Gastroesophageal sphincter (tissue), 4 donors: ENCODE measurements at regions not wholly inside any gene's neighbourhood (a gene's known extent, or its start where the extent isn't known, plus 50 kb on each side); places are given as distances from the start of the nearest gene placed in this dataset.

Experiments used
- ATAC-seq: fragments of 150-250 bp; one replicate; pipeline ENCODE4 v1.9.1; 2016; ENCODE audit warnings: mild to moderate bottlenecking, moderate library complexity
- H3K27ac ChIP-seq, 4 donors: fragments of 200-600 bp; sonication (generic) in 3 of 4; 1 replicate in 3 of 4; 2 replicates in 1 of 4; pipeline ENCODE4 v1.5.1; 2016 to 2019
- H3K27me3 ChIP-seq: fragments of 200-600 bp; sonication (generic); one replicate; pipeline ENCODE4 v1.5.1; 2019
- H3K36me3 ChIP-seq, 2 donors: fragments of 200-600 bp; sonication (generic); one replicate each; pipeline ENCODE4 v1.5.1; 2019; ENCODE audit warnings: control low read depth in 1 of 2
- H3K4me1 ChIP-seq, 3 donors: fragments of 200-600 bp; sonication (generic); 1 replicate in 2 of 3; 2 replicates in 1 of 3; pipeline ENCODE4 v1.5.1; 2016 to 2019; ENCODE audit warnings: control low read depth in 2 of 3
- H3K4me3 ChIP-seq, 2 donors: fragments of 200-600 bp; sonication (generic); one replicate each; pipeline ENCODE4 v1.5.1; 2019; ENCODE audit warnings: mild to moderate bottlenecking in 1 of 2, moderate library complexity in 1 of 2
- H3K9me3 ChIP-seq, 3 donors: fragments of 200-600 bp; sonication (generic); one replicate each; pipeline ENCODE4 v1.5.1; 2017 to 2019; ENCODE audit warnings: control low read depth in 2 of 3
- EP300 ChIP-seq: sonication (generic); formaldehyde crosslinking; IDR thresholded peaks from one replicate; pipeline ENCODE4 v1.6.1; 2017; ENCODE audit warnings: antibody characterized with exemption, mild to moderate bottlenecking
- POLR2A ChIP-seq, 2 donors: fragments of 450-650 bp; IDR thresholded peaks; one replicate each; pipeline ENCODE4 v1.6.1; 2017; ENCODE audit warnings: antibody characterized with exemption in 2 of 2, mild to moderate bottlenecking in 2 of 2, moderate library complexity in 1 of 2
- POLR2AphosphoS5 ChIP-seq: sonication (generic); formaldehyde crosslinking; IDR thresholded peaks from one replicate; pipeline ENCODE4 v1.6.1; 2017; ENCODE audit warnings: antibody characterized with exemption
- WGBS, 2 donors: methylation state at CpG; one replicate each; pipeline ENCODE4 v1.1.5; 2018; ENCODE audit warnings: low coverage in 1 of 2; 5-methylcytosine and 5-hydroxymethylcytosine counted together
- TF ChIP-seq, protein P1 (sequence below), 4 experiments: fragments of 200-600 bp in 2 of 4; fragments of 450-650 bp in 2 of 4; sonication (generic) in 1 of 4; IDR thresholded peaks; one replicate each; pipeline ENCODE4 v1.5.1; 2017 to 2019; ENCODE audit warnings: antibody characterized with exemption in 4 of 4, mild to moderate bottlenecking in 2 of 4, moderate library complexity in 2 of 4

GRCh38 chr4:58600290-58600689 lies 1490.1 kb upstream of the IGFBP7 start:
- Histone ChIP-seq H3K9me3 (no peaks in the 10 kb centered on the region), H3K27me3 (no peaks in the 10 kb centered on the region), H3K36me3 (no peaks in the 10 kb centered on the region), H3K27ac (no peak overlapping the region), H3K4me3 (no peak overlapping the region), H3K4me1 (no peaks in the 10 kb centered on the region)
- WGBS, 2 donors, result 75 to 97% methylated on average over 2 of the region's 2 CpGs
- TF ChIP-seq, protein P1, sequence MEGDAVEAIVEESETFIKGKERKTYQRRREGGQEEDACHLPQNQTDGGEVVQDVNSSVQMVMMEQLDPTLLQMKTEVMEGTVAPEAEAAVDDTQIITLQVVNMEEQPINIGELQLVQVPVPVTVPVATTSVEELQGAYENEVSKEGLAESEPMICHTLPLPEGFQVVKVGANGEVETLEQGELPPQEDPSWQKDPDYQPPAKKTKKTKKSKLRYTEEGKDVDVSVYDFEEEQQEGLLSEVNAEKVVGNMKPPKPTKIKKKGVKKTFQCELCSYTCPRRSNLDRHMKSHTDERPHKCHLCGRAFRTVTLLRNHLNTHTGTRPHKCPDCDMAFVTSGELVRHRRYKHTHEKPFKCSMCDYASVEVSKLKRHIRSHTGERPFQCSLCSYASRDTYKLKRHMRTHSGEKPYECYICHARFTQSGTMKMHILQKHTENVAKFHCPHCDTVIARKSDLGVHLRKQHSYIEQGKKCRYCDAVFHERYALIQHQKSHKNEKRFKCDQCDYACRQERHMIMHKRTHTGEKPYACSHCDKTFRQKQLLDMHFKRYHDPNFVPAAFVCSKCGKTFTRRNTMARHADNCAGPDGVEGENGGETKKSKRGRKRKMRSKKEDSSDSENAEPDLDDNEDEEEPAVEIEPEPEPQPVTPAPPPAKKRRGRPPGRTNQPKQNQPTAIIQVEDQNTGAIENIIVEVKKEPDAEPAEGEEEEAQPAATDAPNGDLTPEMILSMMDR (IDR thresholded peaks at IDR 0.05), result no peak
- TF ChIP-seq POLR2A (IDR thresholded peaks at IDR 0.05) (no peak), EP300 (no peak), POLR2AphosphoS5 (no peak)
- ATAC-seq, result no peak

GRCh38 chr4:58590722-58591121 lies 1480.5 kb upstream of the IGFBP7 start:
- Histone ChIP-seq H3K36me3 (no peaks in the 10 kb centered on the region), H3K4me3 (no peak overlapping the region), H3K4me1 (no peaks in the 10 kb centered on the region), H3K27ac (no peak overlapping the region), H3K9me3 (no peaks in the 10 kb centered on the region), H3K27me3 (no peaks in the 10 kb centered on the region)
- 75 to 86% methylated on average over 1 to 2 of the region's 2 CpGs for WGBS, 2 donors
- no peak for TF ChIP-seq POLR2A (IDR thresholded peaks at IDR 0.05)
- no peak for TF ChIP-seq POLR2AphosphoS5
- TF ChIP-seq, protein P1 (IDR thresholded peaks at IDR 0.05), result no peak
- no peak for TF ChIP-seq EP300
- no peak for ATAC-seq

DNA sequence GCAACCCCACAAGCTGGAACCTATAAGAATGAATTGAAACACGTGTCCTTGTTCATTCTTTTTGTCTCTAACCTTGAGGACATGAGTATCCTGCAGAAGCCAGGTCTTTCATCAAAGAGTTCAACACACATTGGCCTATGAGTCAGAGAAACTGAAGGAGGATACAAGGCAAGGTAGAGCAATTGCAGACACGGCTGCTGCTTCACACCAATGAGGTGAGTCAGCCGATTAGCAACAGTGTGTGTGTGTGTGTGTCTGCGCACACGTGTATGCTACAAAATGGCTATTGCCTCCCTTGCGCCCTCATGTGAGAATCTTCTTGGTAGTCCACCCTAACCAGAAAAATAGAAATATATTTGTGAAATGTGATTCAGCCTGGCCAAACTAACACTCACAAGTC lies 1477.7 kb upstream of the IGFBP7 start:
- Histone ChIP-seq H3K4me3 (no peak overlapping the region), H3K27me3 (no peaks in the 10 kb centered on the region), H3K4me1 (no peaks in the 10 kb centered on the region), H3K9me3 (peaks cover 0 to 25% (median 0%) of the 10 kb centered on the region in 3 donors), H3K36me3 (no peaks in the 10 kb centered on the region), H3K27ac (no peak overlapping the region)
- no peak for ATAC-seq
- TF ChIP-seq POLR2A (IDR thresholded peaks at IDR 0.05), result no peak
- TF ChIP-seq EP300, result no peak
- TF ChIP-seq, protein P1 (IDR thresholded peaks at IDR 0.05), result no peak
- TF ChIP-seq POLR2AphosphoS5, result no peak
- 78% methylated on average over 6 of the region's 6 CpGs; no CpG with 5 or more reads in 1 of the 2 donors for WGBS, 2 donors

GRCh38 chr4:58566260-58566659 lies 1456.1 kb upstream of the IGFBP7 start:
- no peak for TF ChIP-seq EP300
- TF ChIP-seq, protein P1 (IDR thresholded peaks at IDR 0.05), result no peak
- TF ChIP-seq POLR2AphosphoS5, result no peak
- no peak for TF ChIP-seq POLR2A (IDR thresholded peaks at IDR 0.05)
- Histone ChIP-seq H3K36me3 (no peaks in the 10 kb centered on the region), H3K27me3 (no peaks in the 10 kb centered on the region), H3K4me1 (no peaks in the 10 kb centered on the region), H3K9me3 (peaks cover 0 to 12% (median 0%) of the 10 kb centered on the region in 3 donors), H3K4me3 (no peak overlapping the region), H3K27ac (no peak overlapping the region)
- 11 to 17% methylated on average over 1 of the region's 1 CpG for WGBS, 2 donors
- no peak for ATAC-seq

- 82 to 83% methylated on average over 3 to 6 of the region's 6 CpGs for WGBS, 2 donors
- ATAC-seq, result no peak
These were observed 1454.7 kb upstream of the IGFBP7 start for GRCh38 chr4:58564695-58565475.

More at GRCh38 chr4:58564695-58565475, 1454.7 kb upstream of the IGFBP7 start:
- H3K4me3 ChIP-seq, result no peak overlapping the region
- no peaks in the 10 kb centered on the region for H3K27me3 ChIP-seq
- no peaks in the 10 kb centered on the region for H3K4me1 ChIP-seq
- H3K36me3 ChIP-seq, result no peaks in the 10 kb centered on the region
- no peak overlapping the region for H3K27ac ChIP-seq
- H3K9me3 ChIP-seq, result peaks cover 0 to 3% (median 0%) of the 10 kb centered on the region in 3 donors
- TF ChIP-seq POLR2A (IDR thresholded peaks at IDR 0.05) (no peak), POLR2AphosphoS5 (no peak), EP300 (no peak)
- TF ChIP-seq, protein P1 (IDR thresholded peaks at IDR 0.05), result no peak
